ENCODE measurements at regions not wholly inside any gene's neighbourhood (a gene's known extent, or its start where the extent isn't known, plus 50 kb on each side); places are given as distances from the start of the nearest gene placed in this dataset.

DNA sequence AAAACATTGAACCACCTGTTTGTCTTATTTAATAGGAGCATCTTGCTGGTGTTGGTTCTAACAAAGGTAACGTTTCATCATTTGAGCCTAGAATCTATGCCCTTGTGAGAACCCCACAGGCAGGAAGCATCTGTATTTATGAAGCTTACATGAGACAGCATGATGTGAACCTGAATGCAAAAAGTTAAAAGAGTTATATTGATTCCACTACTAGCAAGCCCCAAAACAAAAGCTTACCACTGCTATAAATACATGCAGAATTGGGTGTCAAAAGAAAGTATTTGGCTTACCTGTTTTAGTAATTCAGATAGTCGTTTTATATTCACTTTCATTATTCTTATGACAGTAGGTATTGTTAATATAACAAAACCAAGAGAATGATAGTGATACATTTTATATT lies 301.2 kb upstream of the ADGRL2 start:
- no peak for DNase-seq (ENCODE audit: low read depth, low spot score)
- no peak overlapping the region for H3K4me3 ChIP-seq
- H3K9ac ChIP-seq (ENCODE audit: insufficient read length): no peak overlapping the region
- no peak for TF ChIP-seq EZH2 (IDR thresholded peaks at IDR 0.05)
- no peak for TF ChIP-seq POLR2AphosphoS5 (IDR thresholded peaks at IDR 0.05; ENCODE audit: borderline replicate concordance, low read depth, low read length)
- TF ChIP-seq FOXP2 (optimal IDR thresholded peaks at IDR 0.05; ENCODE audit: control extremely low read depth, extremely low read length, insufficient read depth): no peak
- no peaks in the 10 kb centered on the region for H3K36me3 ChIP-seq (ENCODE audit: insufficient read depth, low read length)
- no peaks in the 10 kb centered on the region for H3K9me3 ChIP-seq (ENCODE audit: low read depth, low read length)
- no peak overlapping the region for H3K27ac ChIP-seq

- Histone ChIP-seq H3K4me3 (peak overlapping the region; percentile 9), H3K27ac (no peak overlapping the region), H3K36me3 (ENCODE audit: insufficient read depth, low read length) (no peaks in the 10 kb centered on the region), H3K9me3 (ENCODE audit: low read depth, low read length) (no peaks in the 10 kb centered on the region), H3K9ac (ENCODE audit: insufficient read length) (no peak overlapping the region)
- no peak for TF ChIP-seq EZH2 (IDR thresholded peaks at IDR 0.05)
- TF ChIP-seq FOXP2 (optimal IDR thresholded peaks at IDR 0.05; ENCODE audit: control extremely low read depth, extremely low read length, insufficient read depth): no peak
- no peak for TF ChIP-seq POLR2AphosphoS5 (IDR thresholded peaks at IDR 0.05; ENCODE audit: borderline replicate concordance, low read depth, low read length)
- DNase-seq (ENCODE audit: low read depth, low spot score): no peak
Observed at GRCh38 chr1:81498471-81499462, 302.0 kb upstream of the ADGRL2 start.

- Histone ChIP-seq H3K4me3 (no peak overlapping the region), H3K9ac (ENCODE audit: insufficient read length) (no peak overlapping the region), H3K9me3 (ENCODE audit: low read depth, low read length) (no peaks in the 10 kb centered on the region), H3K27ac (no peak overlapping the region), H3K36me3 (ENCODE audit: insufficient read depth, low read length) (no peaks in the 10 kb centered on the region)
- no peak for DNase-seq (ENCODE audit: low read depth, low spot score)
- TF ChIP-seq EZH2 (IDR thresholded peaks at IDR 0.05) (no peak), POLR2AphosphoS5 (IDR thresholded peaks at IDR 0.05; ENCODE audit: borderline replicate concordance, low read depth, low read length) (no peak), FOXP2 (optimal IDR thresholded peaks at IDR 0.05; ENCODE audit: control extremely low read depth, extremely low read length, insufficient read depth) (no peak)
Observed at GRCh38 chr1:81496349-81496748, 304.4 kb upstream of the ADGRL2 start.

GRCh38 chr1:81493102-81493869 lies 307.4 kb upstream of the ADGRL2 start:
- H3K36me3 ChIP-seq (ENCODE audit: insufficient read depth, low read length): no peaks in the 10 kb centered on the region
- DNase-seq (ENCODE audit: low read depth, low spot score): no peak
- no peaks in the 10 kb centered on the region for H3K9me3 ChIP-seq (ENCODE audit: low read depth, low read length)
- no peak for TF ChIP-seq POLR2AphosphoS5 (IDR thresholded peaks at IDR 0.05; ENCODE audit: borderline replicate concordance, low read depth, low read length)
- no peak for TF ChIP-seq EZH2 (IDR thresholded peaks at IDR 0.05)
- TF ChIP-seq FOXP2 (optimal IDR thresholded peaks at IDR 0.05; ENCODE audit: control extremely low read depth, extremely low read length, insufficient read depth): no peak
- no peak overlapping the region for H3K27ac ChIP-seq
- H3K4me3 ChIP-seq: no peak overlapping the region
- H3K9ac ChIP-seq (ENCODE audit: insufficient read length): no peak overlapping the region

DNA sequence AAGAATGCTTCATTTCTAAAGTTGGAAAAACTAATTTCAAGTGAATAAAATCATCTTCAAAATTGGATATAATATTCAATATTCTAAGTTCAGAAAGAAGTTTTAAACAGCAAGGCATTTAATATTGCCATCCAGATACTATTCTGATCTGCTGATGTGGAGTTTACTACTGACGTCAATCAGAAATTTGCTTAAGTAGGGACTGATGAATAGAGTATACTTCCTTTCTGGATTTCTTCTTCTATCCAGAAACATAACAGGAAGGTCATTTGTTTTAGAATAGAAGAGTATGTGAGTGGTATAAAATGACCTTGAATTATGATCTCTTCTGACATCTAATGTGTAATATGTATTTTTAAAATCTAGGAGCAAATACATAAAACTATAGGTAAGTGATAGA lies 308.1 kb upstream of the ADGRL2 start:
- no peak for TF ChIP-seq EZH2 (IDR thresholded peaks at IDR 0.05)
- no peak for TF ChIP-seq POLR2AphosphoS5 (IDR thresholded peaks at IDR 0.05; ENCODE audit: borderline replicate concordance, low read depth, low read length)
- TF ChIP-seq FOXP2 (optimal IDR thresholded peaks at IDR 0.05; ENCODE audit: control extremely low read depth, extremely low read length, insufficient read depth): no peak
- no peaks in the 10 kb centered on the region for H3K9me3 ChIP-seq (ENCODE audit: low read depth, low read length)
- no peak overlapping the region for H3K27ac ChIP-seq
- H3K36me3 ChIP-seq (ENCODE audit: insufficient read depth, low read length): no peaks in the 10 kb centered on the region
- no peak for DNase-seq (ENCODE audit: low read depth, low spot score)
- no peak overlapping the region for H3K9ac ChIP-seq (ENCODE audit: insufficient read length)
- no peak overlapping the region for H3K4me3 ChIP-seq

GRCh38 chr1:81490614-81491013 lies 310.1 kb upstream of the ADGRL2 start:
- DNase-seq (ENCODE audit: low read depth, low spot score): no peak
- Histone ChIP-seq H3K27ac (no peak overlapping the region), H3K9ac (ENCODE audit: insufficient read length) (no peak overlapping the region), H3K36me3 (ENCODE audit: insufficient read depth, low read length) (no peaks in the 10 kb centered on the region), H3K9me3 (ENCODE audit: low read depth, low read length) (no peaks in the 10 kb centered on the region), H3K4me3 (no peak overlapping the region)
- TF ChIP-seq FOXP2 (optimal IDR thresholded peaks at IDR 0.05; ENCODE audit: control extremely low read depth, extremely low read length, insufficient read depth) (no peak), EZH2 (IDR thresholded peaks at IDR 0.05) (no peak), POLR2AphosphoS5 (IDR thresholded peaks at IDR 0.05; ENCODE audit: borderline replicate concordance, low read depth, low read length) (no peak)

GRCh38 chr1:81489372-81489934 lies 311.3 kb upstream of the ADGRL2 start:
- Histone ChIP-seq H3K4me3 (no peak overlapping the region), H3K9me3 (ENCODE audit: low read depth, low read length) (no peaks in the 10 kb centered on the region), H3K36me3 (ENCODE audit: insufficient read depth, low read length) (no peaks in the 10 kb centered on the region), H3K27ac (no peak overlapping the region), H3K9ac (ENCODE audit: insufficient read length) (no peak overlapping the region)
- TF ChIP-seq POLR2AphosphoS5 (IDR thresholded peaks at IDR 0.05; ENCODE audit: borderline replicate concordance, low read depth, low read length): no peak
- no peak for TF ChIP-seq EZH2 (IDR thresholded peaks at IDR 0.05)
- TF ChIP-seq FOXP2 (optimal IDR thresholded peaks at IDR 0.05; ENCODE audit: control extremely low read depth, extremely low read length, insufficient read depth): no peak
- DNase-seq (ENCODE audit: low read depth, low spot score): no peak

GRCh38 chr1:81484284-81484683 lies 316.4 kb upstream of the ADGRL2 start:
- H3K4me3 ChIP-seq: no peak overlapping the region
- no peak overlapping the region for H3K9ac ChIP-seq (ENCODE audit: insufficient read length)
- no peak overlapping the region for H3K27ac ChIP-seq
- H3K36me3 ChIP-seq (ENCODE audit: insufficient read depth, low read length): no peaks in the 10 kb centered on the region
- DNase-seq (ENCODE audit: low read depth, low spot score): no peak
- H3K9me3 ChIP-seq (ENCODE audit: low read depth, low read length): no peaks in the 10 kb centered on the region
- TF ChIP-seq POLR2AphosphoS5 (IDR thresholded peaks at IDR 0.05; ENCODE audit: borderline replicate concordance, low read depth, low read length) (no peak), EZH2 (IDR thresholded peaks at IDR 0.05) (no peak), FOXP2 (optimal IDR thresholded peaks at IDR 0.05; ENCODE audit: control extremely low read depth, extremely low read length, insufficient read depth) (no peak)

Measured in SK-N-MC (cell line).